ENCODE measurements at regions not wholly inside any gene's neighbourhood (a gene's known extent, or its start where the extent isn't known, plus 50 kb on each side); places are given as distances from the start of the nearest gene placed in this dataset.
"Not testable (repeated sequence)": the region's sequence is repeated elsewhere in the genome, so short reads cannot be mapped to it uniquely, and the experiment has no call there.

DNA sequence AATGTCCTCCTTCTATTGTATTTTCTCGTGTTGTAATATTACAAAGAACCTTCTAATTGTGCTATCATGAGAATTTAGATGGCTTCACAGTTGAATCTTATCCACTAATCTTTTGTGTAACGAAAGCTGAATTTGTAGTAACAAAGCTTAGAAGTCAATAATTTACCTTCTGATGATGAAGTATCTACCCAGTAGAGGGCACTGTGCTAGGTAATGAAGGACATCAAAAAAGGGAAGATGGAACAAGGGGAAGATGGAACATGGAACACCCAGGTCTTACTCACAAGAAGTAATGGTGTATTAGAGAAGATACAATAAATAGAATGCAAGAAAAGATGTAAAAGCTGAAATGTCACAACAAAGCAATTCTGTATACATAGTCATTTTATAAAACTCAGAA is 131.0 kb upstream of the CCNG1 start:
- no peaks in the 10 kb centered on the region for H3K4me1 ChIP-seq
- H3K27me3 ChIP-seq (ENCODE audit: low read depth) = no peaks in the 10 kb centered on the region
- peaks cover 6% of the 10 kb centered on the region for H3K9me3 ChIP-seq (replicated peaks)
- no peak for DNase-seq
- intact Hi-C loops (cut with micrococcal nuclease) = no loop called here
- H3K36me3 ChIP-seq = no peaks in the 10 kb centered on the region
- no peak overlapping the region for H3K4me3 ChIP-seq
- TF ChIP-seq, protein P1, sequence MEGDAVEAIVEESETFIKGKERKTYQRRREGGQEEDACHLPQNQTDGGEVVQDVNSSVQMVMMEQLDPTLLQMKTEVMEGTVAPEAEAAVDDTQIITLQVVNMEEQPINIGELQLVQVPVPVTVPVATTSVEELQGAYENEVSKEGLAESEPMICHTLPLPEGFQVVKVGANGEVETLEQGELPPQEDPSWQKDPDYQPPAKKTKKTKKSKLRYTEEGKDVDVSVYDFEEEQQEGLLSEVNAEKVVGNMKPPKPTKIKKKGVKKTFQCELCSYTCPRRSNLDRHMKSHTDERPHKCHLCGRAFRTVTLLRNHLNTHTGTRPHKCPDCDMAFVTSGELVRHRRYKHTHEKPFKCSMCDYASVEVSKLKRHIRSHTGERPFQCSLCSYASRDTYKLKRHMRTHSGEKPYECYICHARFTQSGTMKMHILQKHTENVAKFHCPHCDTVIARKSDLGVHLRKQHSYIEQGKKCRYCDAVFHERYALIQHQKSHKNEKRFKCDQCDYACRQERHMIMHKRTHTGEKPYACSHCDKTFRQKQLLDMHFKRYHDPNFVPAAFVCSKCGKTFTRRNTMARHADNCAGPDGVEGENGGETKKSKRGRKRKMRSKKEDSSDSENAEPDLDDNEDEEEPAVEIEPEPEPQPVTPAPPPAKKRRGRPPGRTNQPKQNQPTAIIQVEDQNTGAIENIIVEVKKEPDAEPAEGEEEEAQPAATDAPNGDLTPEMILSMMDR (IDR thresholded peaks at IDR 0.05; ENCODE audit: borderline replicate concordance) = peak; percentile 17
- no peak overlapping the region for H3K27ac ChIP-seq (replicated peaks)

DNA sequence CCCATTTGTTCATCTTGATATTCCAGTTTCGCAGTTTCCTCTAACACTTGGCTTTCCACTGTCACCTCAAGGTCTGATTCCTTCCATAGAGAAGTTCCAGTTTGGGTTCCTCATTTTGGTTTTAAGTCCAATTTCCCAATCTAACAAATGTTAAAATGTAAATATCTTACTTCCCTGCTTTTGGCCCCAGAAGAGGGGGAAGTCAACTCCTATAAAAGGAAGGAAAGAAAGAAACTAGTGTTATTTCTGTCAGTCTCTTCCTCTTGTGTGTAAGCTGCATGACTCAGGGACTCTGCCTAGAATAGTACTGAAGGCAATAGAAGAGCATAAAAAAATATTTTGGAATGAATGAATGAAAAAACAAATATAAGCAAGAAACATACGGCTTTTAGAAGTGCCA is 127.5 kb upstream of the CCNG1 start:
- TF ChIP-seq, protein P1 (IDR thresholded peaks at IDR 0.05; ENCODE audit: borderline replicate concordance) = no peak

DNA sequence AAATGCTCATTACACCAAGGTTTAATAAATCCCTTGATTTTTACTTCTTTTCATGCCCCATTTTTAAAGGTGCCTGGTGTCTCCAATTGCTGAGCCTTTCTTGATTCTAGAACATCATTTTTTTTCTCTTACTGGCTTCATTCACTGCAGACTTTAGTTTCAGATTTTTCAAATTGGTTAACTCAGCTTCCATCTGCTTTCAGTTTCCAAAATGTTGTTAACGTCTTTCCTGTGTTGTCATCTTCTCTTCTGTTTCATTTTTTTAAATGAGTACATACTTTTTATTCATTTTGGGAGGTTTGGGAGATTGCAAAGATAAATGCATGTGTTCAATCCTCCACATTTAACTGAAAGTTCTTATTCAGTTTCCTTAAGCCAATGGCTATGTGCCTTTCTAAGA is 126.4 kb upstream of the CCNG1 start:
- TF ChIP-seq, protein P1 (IDR thresholded peaks at IDR 0.05; ENCODE audit: borderline replicate concordance) = no peak
- H3K4me1 ChIP-seq = no peaks in the 10 kb centered on the region
- peaks cover 28% of the 10 kb centered on the region for H3K9me3 ChIP-seq (replicated peaks)
- no peak overlapping the region for H3K27ac ChIP-seq (replicated peaks)
- H3K36me3 ChIP-seq = no peaks in the 10 kb centered on the region
- no peak overlapping the region for H3K4me3 ChIP-seq
- no peaks in the 10 kb centered on the region for H3K27me3 ChIP-seq (ENCODE audit: low read depth)
- intact Hi-C loops (cut with micrococcal nuclease) = no loop called here
- no peak for DNase-seq

More for the DNA sequence above, 127.5 kb upstream of the CCNG1 start:
- H3K36me3 ChIP-seq = no peaks in the 10 kb centered on the region
- peaks cover 28% of the 10 kb centered on the region for H3K9me3 ChIP-seq (replicated peaks)
- H3K27me3 ChIP-seq (ENCODE audit: low read depth) = no peaks in the 10 kb centered on the region
- H3K27ac ChIP-seq (replicated peaks) = no peak overlapping the region
- DNase-seq = no peak
- H3K4me1 ChIP-seq = no peaks in the 10 kb centered on the region
- no peak overlapping the region for H3K4me3 ChIP-seq
- intact Hi-C loops (cut with micrococcal nuclease) = no loop called here

DNA sequence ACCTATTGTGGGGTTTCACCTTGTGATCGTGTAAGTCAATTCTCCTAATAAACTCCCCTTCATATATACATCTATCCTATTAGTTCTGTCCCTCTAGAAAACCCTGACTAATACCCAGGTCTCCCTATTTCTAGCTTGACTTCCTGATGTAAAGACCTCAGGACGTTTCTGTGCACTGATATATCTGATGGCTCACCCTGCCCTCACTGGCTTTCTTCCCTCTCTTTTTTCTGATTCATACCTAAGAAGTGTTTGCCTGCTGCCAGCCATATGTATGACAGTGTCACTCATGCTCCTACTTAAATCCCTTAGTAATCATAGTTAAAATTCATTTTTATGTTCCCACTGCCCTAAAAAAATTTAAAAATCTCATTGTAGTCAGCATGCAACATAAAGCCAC is 124.8 kb upstream of the CCNG1 start:
- Histone ChIP-seq H3K4me3 (no peak overlapping the region), H3K27me3 (ENCODE audit: low read depth) (no peaks in the 10 kb centered on the region), H3K9me3 (replicated peaks) (peaks cover 28% of the 10 kb centered on the region), H3K27ac (replicated peaks) (no peak overlapping the region), H3K4me1 (no peaks in the 10 kb centered on the region), H3K36me3 (no peaks in the 10 kb centered on the region)
- intact Hi-C loops (cut with micrococcal nuclease) = no loop called here
- TF ChIP-seq, protein P1 (IDR thresholded peaks at IDR 0.05; ENCODE audit: borderline replicate concordance) = no peak
- no peak for DNase-seq

DNA sequence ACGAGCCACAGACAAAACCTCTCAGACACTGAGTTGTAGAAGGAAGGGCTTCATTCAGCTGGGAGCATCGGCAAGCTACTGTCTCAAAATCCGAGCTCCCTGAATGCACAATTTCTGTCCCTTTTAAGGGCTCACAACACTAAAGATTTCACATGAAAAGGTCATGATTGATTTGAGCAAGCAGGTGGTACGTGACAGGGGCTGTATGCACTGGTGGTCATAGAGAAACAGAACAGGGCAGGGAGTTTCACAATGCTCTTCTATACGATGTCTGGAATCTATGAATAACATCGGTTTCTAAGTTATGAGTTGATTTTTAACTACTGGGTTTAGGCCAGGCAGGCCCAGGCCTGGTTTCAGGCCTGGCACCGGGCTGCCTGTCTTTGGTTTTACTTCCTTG is 124.3 kb upstream of the CCNG1 start:
- H3K27ac ChIP-seq (replicated peaks); DNase-seq; H3K27me3 ChIP-seq (ENCODE audit: low read depth); H3K36me3 ChIP-seq; intact Hi-C loops (cut with micrococcal nuclease); H3K4me1 ChIP-seq; H3K4me3 ChIP-seq: not testable (repeated sequence)
- H3K9me3 ChIP-seq (replicated peaks) = peaks cover 28% of the 10 kb centered on the region

DNA sequence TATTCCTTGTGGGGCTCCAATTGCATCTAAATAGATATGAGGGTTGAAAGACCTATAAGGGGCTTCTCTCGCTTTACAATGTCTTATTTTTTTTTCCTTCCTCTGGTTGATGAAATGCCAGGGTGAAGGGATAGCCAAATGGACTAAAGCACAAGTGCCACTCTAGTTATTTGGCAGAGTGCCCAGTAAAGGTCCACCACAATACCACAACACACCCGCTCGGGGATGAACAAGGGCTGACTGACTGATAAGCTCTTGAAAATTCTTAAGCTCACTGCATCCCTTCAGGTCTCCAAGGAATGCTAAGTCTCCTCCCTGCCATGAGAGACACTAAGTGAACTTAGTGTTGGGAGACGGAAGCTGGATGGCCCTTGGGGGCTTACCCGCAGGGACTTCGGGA is 121.0 kb upstream of the CCNG1 start:
- H3K4me1 ChIP-seq; DNase-seq; H3K27me3 ChIP-seq (ENCODE audit: low read depth); H3K36me3 ChIP-seq; H3K4me3 ChIP-seq; intact Hi-C loops (cut with micrococcal nuclease); H3K27ac ChIP-seq (replicated peaks): not testable (repeated sequence)
- H3K9me3 ChIP-seq (replicated peaks) = peaks cover 22% of the 10 kb centered on the region

DNA sequence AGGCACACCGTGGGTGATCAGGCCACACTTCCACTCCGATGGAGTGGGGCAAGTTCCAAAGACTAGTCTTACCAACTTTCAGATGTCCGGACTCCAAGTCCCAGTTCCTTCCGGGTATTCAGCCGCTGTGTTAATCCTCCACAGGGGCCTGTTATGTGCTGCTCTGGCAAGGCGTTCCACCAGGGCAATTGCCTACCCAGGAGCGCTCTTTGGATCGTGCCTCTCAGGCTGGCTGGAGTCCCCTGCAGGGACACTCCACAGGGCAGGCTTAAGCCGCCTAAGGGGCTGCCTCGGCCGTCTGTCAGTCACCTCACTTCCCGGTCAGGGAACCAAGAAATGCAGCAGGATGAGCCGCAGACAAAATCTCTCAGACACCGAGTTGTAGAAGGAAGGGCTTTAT is 118.7 kb upstream of the CCNG1 start:
- Histone ChIP-seq H3K4me3 (no peak overlapping the region), H3K4me1 (no peaks in the 10 kb centered on the region), H3K27me3 (ENCODE audit: low read depth) (no peaks in the 10 kb centered on the region), H3K27ac (replicated peaks) (no peak overlapping the region), H3K36me3 (no peaks in the 10 kb centered on the region), H3K9me3 (replicated peaks) (peaks cover 2% of the 10 kb centered on the region)
- intact Hi-C loops (cut with micrococcal nuclease) = no loop called here
- TF ChIP-seq, protein P1 (IDR thresholded peaks at IDR 0.05; ENCODE audit: borderline replicate concordance) = no peak
- no peak for DNase-seq
